ENCODE measurements at regions not wholly inside any gene's neighbourhood (a gene's known extent, or its start where the extent isn't known, plus 50 kb on each side); places are given as distances from the start of the nearest gene placed in this dataset.

DNA sequence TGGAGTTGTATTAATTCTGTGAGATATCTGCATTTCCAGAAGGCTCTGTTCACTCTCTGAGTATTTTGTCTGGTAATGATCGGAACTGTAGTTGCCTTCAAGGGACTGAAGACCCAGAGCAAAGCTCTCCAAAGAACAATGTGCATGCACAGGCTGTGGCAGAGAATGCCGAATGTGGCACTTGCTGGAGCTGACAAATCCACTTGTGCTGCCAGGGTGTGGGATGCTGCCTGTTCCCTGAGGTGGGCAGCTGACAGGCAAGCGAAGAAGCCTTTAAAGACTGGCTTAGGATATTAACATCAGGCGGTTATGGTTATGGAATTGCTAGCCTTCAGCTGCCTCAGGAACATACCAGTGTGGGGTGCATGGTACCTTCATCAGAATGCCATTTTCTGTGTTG, 419.9 kb upstream of the ATP2B1 start:
- Mint-ChIP-seq H3K4me3 (no peak overlapping the region), H3K4me1 (ENCODE audit: unreplicated experiment) (no peaks in the 10 kb centered on the region), H3K36me3 (no peaks in the 10 kb centered on the region), H3K27me3 (no peaks in the 10 kb centered on the region), H3K27ac (peak overlapping the region; percentile 54), H3K9me3 (no peaks in the 10 kb centered on the region)
- DNase-seq (ENCODE audit: extremely low spot score, unreplicated experiment) = no peak
- TF ChIP-seq, protein P1, sequence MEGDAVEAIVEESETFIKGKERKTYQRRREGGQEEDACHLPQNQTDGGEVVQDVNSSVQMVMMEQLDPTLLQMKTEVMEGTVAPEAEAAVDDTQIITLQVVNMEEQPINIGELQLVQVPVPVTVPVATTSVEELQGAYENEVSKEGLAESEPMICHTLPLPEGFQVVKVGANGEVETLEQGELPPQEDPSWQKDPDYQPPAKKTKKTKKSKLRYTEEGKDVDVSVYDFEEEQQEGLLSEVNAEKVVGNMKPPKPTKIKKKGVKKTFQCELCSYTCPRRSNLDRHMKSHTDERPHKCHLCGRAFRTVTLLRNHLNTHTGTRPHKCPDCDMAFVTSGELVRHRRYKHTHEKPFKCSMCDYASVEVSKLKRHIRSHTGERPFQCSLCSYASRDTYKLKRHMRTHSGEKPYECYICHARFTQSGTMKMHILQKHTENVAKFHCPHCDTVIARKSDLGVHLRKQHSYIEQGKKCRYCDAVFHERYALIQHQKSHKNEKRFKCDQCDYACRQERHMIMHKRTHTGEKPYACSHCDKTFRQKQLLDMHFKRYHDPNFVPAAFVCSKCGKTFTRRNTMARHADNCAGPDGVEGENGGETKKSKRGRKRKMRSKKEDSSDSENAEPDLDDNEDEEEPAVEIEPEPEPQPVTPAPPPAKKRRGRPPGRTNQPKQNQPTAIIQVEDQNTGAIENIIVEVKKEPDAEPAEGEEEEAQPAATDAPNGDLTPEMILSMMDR (conservative IDR thresholded peaks at IDR 0.05) = no peak

DNA sequence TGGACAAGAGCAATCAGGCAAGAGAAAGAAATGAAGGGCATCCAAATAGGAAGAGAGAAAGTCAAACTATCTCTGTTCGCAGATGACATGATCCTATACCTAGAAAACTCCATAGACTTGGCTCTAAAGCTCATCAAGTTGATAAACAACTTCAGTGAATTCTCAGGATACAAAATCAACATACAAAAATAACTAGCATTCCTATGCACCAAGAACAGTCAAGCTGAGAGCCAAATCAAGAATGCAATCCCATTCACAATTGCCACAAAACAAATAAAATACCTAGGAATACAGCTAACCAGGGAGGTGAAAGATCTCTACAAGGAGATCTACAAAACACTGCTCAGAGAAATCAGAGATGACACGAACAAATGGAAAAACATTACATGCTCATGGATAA, 417.5 kb upstream of the ATP2B1 start:
- H3K27me3 Mint-ChIP-seq = no peaks in the 10 kb centered on the region
- H3K4me3 Mint-ChIP-seq = no peak overlapping the region
- no peaks in the 10 kb centered on the region for H3K4me1 Mint-ChIP-seq (ENCODE audit: unreplicated experiment)
- H3K27ac Mint-ChIP-seq = no peak overlapping the region
- H3K36me3 Mint-ChIP-seq = peaks cover 2% of the 10 kb centered on the region
- no peak for DNase-seq (ENCODE audit: extremely low spot score, unreplicated experiment)
- peaks cover 3% of the 10 kb centered on the region for H3K9me3 Mint-ChIP-seq
- TF ChIP-seq, protein P1 (conservative IDR thresholded peaks at IDR 0.05) = no peak

DNA sequence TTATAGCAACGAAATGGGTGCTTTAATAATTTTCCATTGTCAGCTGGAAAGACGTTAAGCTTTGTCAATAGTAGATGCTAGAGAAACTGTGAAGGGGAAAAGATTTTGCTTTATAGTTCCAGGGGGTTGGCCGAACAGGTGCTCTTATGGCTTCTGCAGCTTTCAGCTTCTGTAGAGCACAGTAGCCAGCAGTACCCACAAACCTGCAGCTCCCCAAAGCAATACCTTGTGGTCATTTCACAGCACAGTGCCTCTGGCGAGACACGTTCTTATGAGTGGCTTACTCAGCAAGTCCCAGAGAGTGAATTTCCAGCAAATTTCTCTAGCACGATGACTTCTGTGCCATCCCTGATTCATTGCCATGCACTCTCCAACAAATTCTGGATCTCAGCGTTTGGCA, 416.3 kb upstream of the ATP2B1 start:
- H3K4me3 Mint-ChIP-seq = no peak overlapping the region

DNA sequence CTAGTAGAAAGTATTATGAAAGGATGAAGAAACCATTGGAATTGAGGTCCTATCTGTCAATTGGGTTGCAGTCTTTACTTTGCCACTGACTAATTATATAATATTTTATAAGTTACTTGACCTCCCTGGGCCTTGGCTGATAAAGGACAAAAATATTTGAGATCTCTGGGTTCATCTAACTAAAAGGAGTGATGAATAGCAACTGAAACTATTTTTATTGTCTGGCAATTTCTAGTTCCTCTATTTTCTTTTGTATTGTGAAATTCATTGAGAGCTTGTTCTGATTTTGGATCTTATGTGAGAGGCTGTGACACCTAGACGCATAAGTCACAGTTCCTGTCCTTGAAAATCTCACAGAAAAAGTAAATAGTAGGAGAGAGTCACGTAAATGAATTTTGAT, 415.7 kb upstream of the ATP2B1 start:
- no peaks in the 10 kb centered on the region for H3K4me1 Mint-ChIP-seq (ENCODE audit: unreplicated experiment)
- DNase-seq (ENCODE audit: extremely low spot score, unreplicated experiment) = no peak
- H3K36me3 Mint-ChIP-seq = peaks cover 11% of the 10 kb centered on the region
- TF ChIP-seq, protein P1 (conservative IDR thresholded peaks at IDR 0.05) = no peak
- no peaks in the 10 kb centered on the region for H3K27me3 Mint-ChIP-seq
- no peak overlapping the region for H3K27ac Mint-ChIP-seq
- H3K9me3 Mint-ChIP-seq = peaks cover 13% of the 10 kb centered on the region
- H3K4me3 Mint-ChIP-seq = no peak overlapping the region

More for the DNA sequence above, 416.3 kb upstream of the ATP2B1 start:
- Mint-ChIP-seq H3K27ac (no peak overlapping the region), H3K36me3 (peaks cover 9% of the 10 kb centered on the region), H3K4me1 (ENCODE audit: unreplicated experiment) (no peaks in the 10 kb centered on the region), H3K9me3 (peaks cover 11% of the 10 kb centered on the region), H3K27me3 (no peaks in the 10 kb centered on the region)
- TF ChIP-seq, protein P1 (conservative IDR thresholded peaks at IDR 0.05) = no peak
- no peak for DNase-seq (ENCODE audit: extremely low spot score, unreplicated experiment)

DNA sequence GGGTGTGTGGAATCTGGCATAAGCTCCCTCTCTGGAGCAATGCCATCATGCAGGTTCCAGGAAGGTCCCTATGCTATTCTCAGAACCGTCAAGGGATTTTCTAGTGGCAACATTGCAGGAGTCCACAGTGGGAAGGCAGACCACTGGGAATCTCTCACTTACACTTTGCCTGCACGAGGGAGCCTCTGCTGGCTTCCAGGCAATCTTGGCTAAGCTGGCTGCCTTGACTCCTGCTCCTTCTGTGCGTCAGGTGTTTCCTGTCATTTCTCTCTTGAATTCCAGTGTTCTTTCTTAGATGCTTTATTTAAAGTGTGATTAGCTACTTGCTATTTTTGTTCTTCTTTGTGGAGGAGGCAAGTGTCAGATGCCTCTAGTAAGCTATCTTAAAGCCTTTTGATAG, 414.0 kb upstream of the ATP2B1 start:
- Mint-ChIP-seq H3K4me3 (no peak overlapping the region), H3K9me3 (peaks cover 13% of the 10 kb centered on the region), H3K36me3 (peaks cover 13% of the 10 kb centered on the region), H3K27ac (no peak overlapping the region), H3K27me3 (no peaks in the 10 kb centered on the region), H3K4me1 (ENCODE audit: unreplicated experiment) (no peaks in the 10 kb centered on the region)
- DNase-seq (ENCODE audit: extremely low spot score, unreplicated experiment) = no peak
- TF ChIP-seq, protein P1 (conservative IDR thresholded peaks at IDR 0.05) = no peak

DNA sequence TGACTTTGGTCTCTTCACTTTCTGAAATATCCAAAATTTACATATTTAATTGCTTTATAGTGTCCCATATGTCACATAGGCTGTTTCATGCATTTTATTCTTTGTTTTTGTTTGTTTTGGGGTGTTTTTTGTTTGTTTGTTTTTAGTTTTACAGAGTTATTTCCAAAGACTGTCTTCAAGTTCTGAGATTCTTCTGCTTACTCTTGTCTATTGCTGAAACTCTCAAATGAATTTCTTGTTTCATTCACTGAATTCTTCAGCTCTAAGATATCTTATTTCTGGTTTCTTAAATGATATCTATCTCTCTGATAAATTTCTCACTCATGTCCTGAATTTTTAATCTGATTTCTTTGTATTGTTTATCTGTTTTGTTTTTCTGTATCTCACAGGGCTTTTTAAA, 412.0 kb upstream of the ATP2B1 start:
- H3K4me1 Mint-ChIP-seq (ENCODE audit: unreplicated experiment) = no peaks in the 10 kb centered on the region
- H3K9me3 Mint-ChIP-seq = peaks cover 13% of the 10 kb centered on the region
- H3K27ac Mint-ChIP-seq = no peak overlapping the region
- no peaks in the 10 kb centered on the region for H3K27me3 Mint-ChIP-seq
- H3K36me3 Mint-ChIP-seq = peaks cover 13% of the 10 kb centered on the region
- no peak overlapping the region for H3K4me3 Mint-ChIP-seq
- no peak for DNase-seq (ENCODE audit: extremely low spot score, unreplicated experiment)
- TF ChIP-seq, protein P1 (conservative IDR thresholded peaks at IDR 0.05) = no peak
